ENCODE measurements at regions not wholly inside any gene's neighbourhood (a gene's known extent, or its start where the extent isn't known, plus 50 kb on each side); places are given as distances from the start of the nearest gene placed in this dataset.

- no peak for TF ChIP-seq CTCF (conservative IDR thresholded peaks at IDR 0.05; ENCODE audit: low read depth)
- DNase-seq (ENCODE audit: low spot score): no peak
- POLR2A ChIA-PET (ENCODE audit: low non-redundant PET): no interaction called here
- no peak overlapping the region for H3K27ac ChIP-seq
- CTCF ChIA-PET: no interaction called here
These were observed 371.2 kb upstream of the ADARB2 start for GRCh38 chr10:2108496-2108895.

- ChIA-PET CTCF (interaction anchor here (0.6 kb wide), 1 partner anchor 185 kb away, joined by 3 read pairs; no protein-coding TSS in a partner anchor), POLR2A (ENCODE audit: low non-redundant PET) (no interaction called here)
- no peak overlapping the region for H3K27ac ChIP-seq
- TF ChIP-seq CTCF (conservative IDR thresholded peaks at IDR 0.05; ENCODE audit: low read depth): no peak
- DNase-seq (ENCODE audit: low spot score): no peak
These were observed 369.3 kb upstream of the ADARB2 start for GRCh38 chr10:2106641-2107040.

- ChIA-PET POLR2A (ENCODE audit: low non-redundant PET) (no interaction called here), CTCF (no interaction called here)
- DNase-seq (ENCODE audit: low spot score): no peak
- no peak overlapping the region for H3K27ac ChIP-seq
- TF ChIP-seq CTCF (conservative IDR thresholded peaks at IDR 0.05; ENCODE audit: low read depth): no peak
These were observed 362.0 kb upstream of the ADARB2 start for GRCh38 chr10:2099321-2099720.

- POLR2A ChIA-PET (ENCODE audit: low non-redundant PET): no interaction called here
- TF ChIP-seq CTCF (conservative IDR thresholded peaks at IDR 0.05; ENCODE audit: low read depth): no peak
- H3K27ac ChIP-seq: no peak overlapping the region
- CTCF ChIA-PET: interaction anchor here (0.6 kb wide), 1 partner anchor 247 kb away, joined by 3 read pairs; no protein-coding TSS in a partner anchor
- DNase-seq (ENCODE audit: low spot score): no peak
These were observed 360.6 kb upstream of the ADARB2 start for GRCh38 chr10:2097937-2098336.

GRCh38 chr10:2094171-2094570 lies 356.8 kb upstream of the ADARB2 start:
- DNase-seq (ENCODE audit: low spot score): no peak
- TF ChIP-seq CTCF (conservative IDR thresholded peaks at IDR 0.05; ENCODE audit: low read depth): no peak
- CTCF ChIA-PET: interaction anchor here (0.5 kb wide), 1 partner anchor 93 kb away, joined by 11 read pairs; no protein-coding TSS in a partner anchor
- POLR2A ChIA-PET (ENCODE audit: low non-redundant PET): no interaction called here
- H3K27ac ChIP-seq: no peak overlapping the region

- CTCF ChIA-PET: no interaction called here
- DNase-seq (ENCODE audit: low spot score): no peak
- no peak overlapping the region for H3K27ac ChIP-seq
- POLR2A ChIA-PET (ENCODE audit: low non-redundant PET): no interaction called here
- TF ChIP-seq CTCF (conservative IDR thresholded peaks at IDR 0.05; ENCODE audit: low read depth): no peak
These were observed 346.3 kb upstream of the ADARB2 start for GRCh38 chr10:2083591-2083990.

- no peak for DNase-seq (ENCODE audit: low spot score)
- no peak for TF ChIP-seq CTCF (conservative IDR thresholded peaks at IDR 0.05; ENCODE audit: low read depth)
- ChIA-PET POLR2A (ENCODE audit: low non-redundant PET) (no interaction called here), CTCF (no interaction called here)
- H3K27ac ChIP-seq: no peak overlapping the region
These were observed 344.2 kb upstream of the ADARB2 start for GRCh38 chr10:2081501-2081900.
